ENCODE measurements at regions not wholly inside any gene's neighbourhood (a gene's known extent, or its start where the extent isn't known, plus 50 kb on each side); places are given as distances from the start of the nearest gene placed in this dataset.

DNA sequence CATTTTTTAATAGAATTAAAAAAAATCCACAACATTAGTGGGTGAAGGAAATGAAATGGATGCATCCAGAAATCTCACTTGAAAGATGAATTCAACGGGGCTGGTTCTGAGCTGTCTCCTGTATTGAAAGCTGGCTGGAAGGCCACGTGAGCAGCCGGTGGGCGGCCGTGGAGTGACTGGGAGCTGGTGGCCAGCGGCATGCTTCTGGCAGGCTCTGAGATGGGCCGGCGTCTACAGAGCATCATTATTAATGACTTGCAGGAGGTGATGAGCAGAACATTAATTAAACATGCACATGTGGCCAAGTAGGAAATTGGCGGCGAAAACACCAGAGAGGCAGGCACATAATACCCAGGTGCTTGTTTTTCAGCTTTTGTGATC, 115.6 kb upstream of the LMO4 start:
- TF ChIP-seq, protein P1, sequence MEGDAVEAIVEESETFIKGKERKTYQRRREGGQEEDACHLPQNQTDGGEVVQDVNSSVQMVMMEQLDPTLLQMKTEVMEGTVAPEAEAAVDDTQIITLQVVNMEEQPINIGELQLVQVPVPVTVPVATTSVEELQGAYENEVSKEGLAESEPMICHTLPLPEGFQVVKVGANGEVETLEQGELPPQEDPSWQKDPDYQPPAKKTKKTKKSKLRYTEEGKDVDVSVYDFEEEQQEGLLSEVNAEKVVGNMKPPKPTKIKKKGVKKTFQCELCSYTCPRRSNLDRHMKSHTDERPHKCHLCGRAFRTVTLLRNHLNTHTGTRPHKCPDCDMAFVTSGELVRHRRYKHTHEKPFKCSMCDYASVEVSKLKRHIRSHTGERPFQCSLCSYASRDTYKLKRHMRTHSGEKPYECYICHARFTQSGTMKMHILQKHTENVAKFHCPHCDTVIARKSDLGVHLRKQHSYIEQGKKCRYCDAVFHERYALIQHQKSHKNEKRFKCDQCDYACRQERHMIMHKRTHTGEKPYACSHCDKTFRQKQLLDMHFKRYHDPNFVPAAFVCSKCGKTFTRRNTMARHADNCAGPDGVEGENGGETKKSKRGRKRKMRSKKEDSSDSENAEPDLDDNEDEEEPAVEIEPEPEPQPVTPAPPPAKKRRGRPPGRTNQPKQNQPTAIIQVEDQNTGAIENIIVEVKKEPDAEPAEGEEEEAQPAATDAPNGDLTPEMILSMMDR (IDR thresholded peaks at IDR 0.05) = no peak
- no peak for TF ChIP-seq POLR2A (IDR thresholded peaks at IDR 0.05)
